T-helper 1 cell (primary cell): ENCODE measurements at regions not wholly inside any gene's neighbourhood (a gene's known extent, or its start where the extent isn't known, plus 50 kb on each side); places are given as distances from the start of the nearest gene placed in this dataset.

Experiments
- DNase-seq, 5 donors: peaks; one replicate each; pipeline ENCODE4 v3.0.0-alpha.2; 2012 to 2020

- no peak for DNase-seq
These were observed 461.6 kb downstream of the WDR72 start for GRCh38 chr15:53297828-53298227.

- no peak for DNase-seq
These were observed 462.9 kb downstream of the WDR72 start for GRCh38 chr15:53296603-53297002.

GRCh38 chr15:53295574-53295973 lies 463.9 kb downstream of the WDR72 start:
- DNase-seq = no peak

GRCh38 chr15:53288542-53288941 lies 470.9 kb downstream of the WDR72 start:
- DNase-seq = no peak

- DNase-seq = no peak
These were observed 484.5 kb upstream of the ONECUT1 start for GRCh38 chr15:53274630-53275029.

- DNase-seq = no peak
These were observed 482.0 kb upstream of the ONECUT1 start for GRCh38 chr15:53272116-53272515.

- no peak for DNase-seq
These were observed 476.0 kb upstream of the ONECUT1 start for GRCh38 chr15:53266176-53266575.

- DNase-seq = no peak
These were observed 470.5 kb upstream of the ONECUT1 start for GRCh38 chr15:53260647-53261046.

- no peak for DNase-seq
These were observed 466.3 kb upstream of the ONECUT1 start for GRCh38 chr15:53256457-53256856.

- no peak for DNase-seq
These were observed 465.9 kb upstream of the ONECUT1 start for GRCh38 chr15:53256043-53256442.

- no peak for DNase-seq
These were observed 461.9 kb upstream of the ONECUT1 start for GRCh38 chr15:53251996-53252395.

GRCh38 chr15:53251523-53251922 lies 461.4 kb upstream of the ONECUT1 start:
- no peak for DNase-seq

GRCh38 chr15:53247041-53247708 lies 457.0 kb upstream of the ONECUT1 start:
- no peak for DNase-seq

GRCh38 chr15:53246404-53246803 lies 456.3 kb upstream of the ONECUT1 start:
- no peak for DNase-seq

GRCh38 chr15:53233801-53234200 lies 443.7 kb upstream of the ONECUT1 start:
- DNase-seq = no peak

GRCh38 chr15:53230473-53230872 lies 440.3 kb upstream of the ONECUT1 start:
- DNase-seq = no peak

- DNase-seq = no peak
These were observed 436.4 kb upstream of the ONECUT1 start for GRCh38 chr15:53226559-53226958.

- no peak for DNase-seq
These were observed 435.6 kb upstream of the ONECUT1 start for GRCh38 chr15:53225781-53226180.

GRCh38 chr15:53224371-53224770 lies 434.2 kb upstream of the ONECUT1 start:
- DNase-seq = no peak

GRCh38 chr15:53223815-53224214 lies 433.7 kb upstream of the ONECUT1 start:
- DNase-seq = no peak

GRCh38 chr15:53218666-53219580 lies 428.8 kb upstream of the ONECUT1 start:
- no peak for DNase-seq

- no peak for DNase-seq
These were observed 425.9 kb upstream of the ONECUT1 start for GRCh38 chr15:53216036-53216435.

GRCh38 chr15:53213336-53213735 lies 423.2 kb upstream of the ONECUT1 start:
- DNase-seq = no peak

- no peak for DNase-seq
These were observed 422.6 kb upstream of the ONECUT1 start for GRCh38 chr15:53212785-53213184.
